ENCODE measurements at regions not wholly inside any gene's neighbourhood (a gene's known extent, or its start where the extent isn't known, plus 50 kb on each side); places are given as distances from the start of the nearest gene placed in this dataset.

GRCh38 chr11:104327861-104328511 lies 164.0 kb upstream of the PDGFD start:
- no peak for DNase-seq
- H3K27me3 ChIP-seq, result no peaks in the 10 kb centered on the region
- intact Hi-C loops (cut with DNase I), result no loop called here
- H3K9me3 ChIP-seq, result no peaks in the 10 kb centered on the region
- no peaks in the 10 kb centered on the region for H3K36me3 ChIP-seq
- H3K27ac ChIP-seq, result no peak overlapping the region
- no peak overlapping the region for H3K4me3 ChIP-seq
- no peaks in the 10 kb centered on the region for H3K4me1 ChIP-seq
- 42 to 52% methylated on average over 6 of the region's 6 CpGs for WGBS, 2 donors
- TF ChIP-seq CTCF (IDR thresholded peaks at IDR 0.05) (no peak), POLR2A (IDR thresholded peaks at IDR 0.05) (no peak)

GRCh38 chr11:104325093-104325492 lies 161.1 kb upstream of the PDGFD start:
- 74 to 78% methylated on average over 1 of the region's 1 CpG for WGBS, 2 donors
- H3K27ac ChIP-seq, result no peak overlapping the region
- TF ChIP-seq POLR2A (IDR thresholded peaks at IDR 0.05), result no peak
- TF ChIP-seq CTCF (IDR thresholded peaks at IDR 0.05), result no peak
- no peaks in the 10 kb centered on the region for H3K4me1 ChIP-seq
- no peaks in the 10 kb centered on the region for H3K27me3 ChIP-seq
- no peak for DNase-seq
- H3K4me3 ChIP-seq, result no peak overlapping the region
- intact Hi-C loops (cut with DNase I), result no loop called here
- H3K36me3 ChIP-seq, result no peaks in the 10 kb centered on the region
- H3K9me3 ChIP-seq, result no peaks in the 10 kb centered on the region

GRCh38 chr11:104324276-104324675 lies 160.3 kb upstream of the PDGFD start:
- no peak for DNase-seq
- H3K36me3 ChIP-seq, result no peaks in the 10 kb centered on the region
- no peak for TF ChIP-seq POLR2A (IDR thresholded peaks at IDR 0.05)
- TF ChIP-seq CTCF (IDR thresholded peaks at IDR 0.05), result no peak
- no peaks in the 10 kb centered on the region for H3K9me3 ChIP-seq
- H3K27me3 ChIP-seq, result no peaks in the 10 kb centered on the region
- WGBS, 2 donors, result 83 to 100% methylated on average over 1 of the region's 1 CpG
- H3K4me3 ChIP-seq, result no peak overlapping the region
- H3K4me1 ChIP-seq, result no peaks in the 10 kb centered on the region
- intact Hi-C loops (cut with DNase I), result no loop called here
- H3K27ac ChIP-seq, result no peak overlapping the region

- no peaks in the 10 kb centered on the region for H3K27me3 ChIP-seq
- H3K4me1 ChIP-seq, result no peaks in the 10 kb centered on the region
- H3K9me3 ChIP-seq, result no peaks in the 10 kb centered on the region
- no peaks in the 10 kb centered on the region for H3K36me3 ChIP-seq
- intact Hi-C loops (cut with DNase I), result no loop called here
- WGBS, 2 donors, result 91 to 96% methylated on average over 2 of the region's 2 CpGs
- no peak overlapping the region for H3K4me3 ChIP-seq
- DNase-seq, result no peak
- no peak overlapping the region for H3K27ac ChIP-seq
- TF ChIP-seq CTCF (IDR thresholded peaks at IDR 0.05), result no peak
- TF ChIP-seq POLR2A (IDR thresholded peaks at IDR 0.05), result no peak
Measured at GRCh38 chr11:104323841-104324240, 159.9 kb upstream of the PDGFD start.

- 47 to 61% methylated on average over 4 of the region's 4 CpGs for WGBS, 2 donors
- TF ChIP-seq POLR2A (IDR thresholded peaks at IDR 0.05), result no peak
- no peak for TF ChIP-seq CTCF (IDR thresholded peaks at IDR 0.05)
- no peaks in the 10 kb centered on the region for H3K27me3 ChIP-seq
- H3K27ac ChIP-seq, result no peak overlapping the region
- DNase-seq, result no peak
- H3K9me3 ChIP-seq, result no peaks in the 10 kb centered on the region
- H3K4me1 ChIP-seq, result no peaks in the 10 kb centered on the region
- H3K36me3 ChIP-seq, result no peaks in the 10 kb centered on the region
- no peak overlapping the region for H3K4me3 ChIP-seq
- intact Hi-C loops (cut with DNase I), result no loop called here
Measured at GRCh38 chr11:104322696-104323095, 158.7 kb upstream of the PDGFD start.
